Retinal pigment epithelial cell (primary cell): ENCODE measurements at regions not wholly inside any gene's neighbourhood (a gene's known extent, or its start where the extent isn't known, plus 50 kb on each side); places are given as distances from the start of the nearest gene placed in this dataset.

Experiments
- DNase-seq: peaks from one replicate; pipeline ENCODE4 v3.0.0-alpha.2; 2010; ENCODE audit warnings: low read depth
- H3K4me3 ChIP-seq: 2 replicates; pipeline ENCODE4 v1.5.1; 2011; ENCODE audit warnings: mild to moderate bottlenecking, low read length, control low read depth, moderate library complexity
- CTCF ChIP-seq: conservative IDR thresholded peaks from 2 replicates; pipeline ENCODE4 v1.5.1; 2011; ENCODE audit warnings: low read depth, low read length, control low read depth, inconsistent platforms

GRCh38 chr11:76721755-76722677, 51.5 kb upstream of the LRRC32 start:
- DNase-seq = peak; percentile 45
- peak; percentile 95 for TF ChIP-seq CTCF
- no peak overlapping the region for H3K4me3 ChIP-seq

- no peak overlapping the region for H3K4me3 ChIP-seq
- TF ChIP-seq CTCF = no peak
- DNase-seq = no peak
These were observed 52.6 kb upstream of the LRRC32 start for GRCh38 chr11:76723142-76723541.

- TF ChIP-seq CTCF = no peak
- no peak overlapping the region for H3K4me3 ChIP-seq
- no peak for DNase-seq
These were observed 53.0 kb upstream of the LRRC32 start for GRCh38 chr11:76723548-76723947.

GRCh38 chr11:76724171-76724768, 53.7 kb upstream of the LRRC32 start:
- TF ChIP-seq CTCF = no peak
- DNase-seq = no peak
- no peak overlapping the region for H3K4me3 ChIP-seq

- no peak for DNase-seq
- TF ChIP-seq CTCF = no peak
- H3K4me3 ChIP-seq = no peak overlapping the region
These were observed 54.9 kb upstream of the TSKU start for GRCh38 chr11:76728227-76728626.

GRCh38 chr11:76728778-76729177, 54.4 kb upstream of the TSKU start:
- no peak for TF ChIP-seq CTCF
- no peak for DNase-seq
- H3K4me3 ChIP-seq = no peak overlapping the region

GRCh38 chr11:76729214-76729613, 53.9 kb upstream of the TSKU start:
- no peak for DNase-seq
- no peak overlapping the region for H3K4me3 ChIP-seq
- no peak for TF ChIP-seq CTCF
